Inflammatory macrophage treated with lipopolysaccharide for 1 hour (primary cell): ENCODE measurements at regions not wholly inside any gene's neighbourhood (a gene's known extent, or its start where the extent isn't known, plus 50 kb on each side); places are given as distances from the start of the nearest gene placed in this dataset.

Experiments
- DNase-seq, 2 donors: peaks; one replicate each; pipeline ENCODE4 v3.0.0-alpha.2; 2020 to 2022

- DNase-seq, result no peak
Measured at GRCh38 chr17:79183293-79184158, 108.9 kb downstream of the ENGASE start.

DNA sequence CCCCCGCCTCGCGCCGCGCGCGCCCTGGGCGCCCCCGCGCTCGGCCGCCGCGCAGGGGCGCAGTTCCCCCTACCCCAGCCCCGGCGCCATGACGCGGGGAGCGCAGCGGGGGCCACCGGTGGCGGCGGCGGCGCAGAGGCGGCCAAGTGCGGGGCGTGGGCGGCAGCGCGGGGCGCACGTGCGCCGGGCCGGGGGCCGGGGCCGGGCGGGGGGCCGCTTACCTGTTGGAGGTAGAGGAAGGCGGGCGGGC, 108.3 kb downstream of the ENGASE start:
- DNase-seq, result no peak

DNA sequence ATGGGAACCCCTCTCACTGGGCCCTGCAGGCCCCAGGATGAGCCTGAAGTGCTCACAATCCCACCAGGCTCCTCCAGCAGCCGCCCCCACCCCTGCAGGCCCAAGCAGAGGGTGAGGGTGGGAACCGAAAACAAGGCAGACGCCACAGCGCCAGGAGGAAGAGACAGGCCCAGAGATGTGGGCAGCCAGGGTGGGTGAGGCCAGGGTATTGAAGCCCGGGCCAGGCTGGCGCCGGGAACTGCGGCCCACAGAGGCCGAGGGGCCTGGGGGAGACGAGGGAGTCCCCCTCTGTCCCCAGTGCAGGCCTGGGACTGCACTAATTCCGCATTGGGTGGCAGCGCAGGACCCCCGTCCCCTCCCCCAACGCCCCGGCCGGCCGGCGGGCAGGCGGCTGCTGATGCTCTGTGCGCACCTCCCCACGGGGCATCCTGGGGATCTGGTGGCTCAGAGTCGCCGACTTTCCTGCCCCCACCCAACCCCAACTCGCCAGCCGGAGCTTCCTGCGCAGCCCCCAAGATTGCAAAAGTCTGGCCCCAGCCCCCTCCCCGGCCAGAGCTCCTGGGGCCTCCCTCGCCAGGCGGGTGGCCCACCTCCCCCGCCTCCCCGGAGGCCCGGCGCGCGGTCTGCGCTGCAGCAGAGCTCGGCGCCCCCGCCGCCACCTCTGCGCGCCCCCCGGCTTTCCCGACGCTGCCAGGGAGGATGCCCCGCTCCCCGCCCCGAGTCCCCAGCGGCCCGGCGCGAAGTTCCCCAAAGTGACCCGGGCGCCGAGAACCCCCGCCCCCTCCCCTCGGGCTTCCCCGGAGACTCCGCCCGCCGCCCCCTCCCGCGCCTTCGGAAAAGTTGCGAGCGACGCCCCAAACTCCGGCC, 107.8 kb downstream of the ENGASE start:
- no peak for DNase-seq

DNA sequence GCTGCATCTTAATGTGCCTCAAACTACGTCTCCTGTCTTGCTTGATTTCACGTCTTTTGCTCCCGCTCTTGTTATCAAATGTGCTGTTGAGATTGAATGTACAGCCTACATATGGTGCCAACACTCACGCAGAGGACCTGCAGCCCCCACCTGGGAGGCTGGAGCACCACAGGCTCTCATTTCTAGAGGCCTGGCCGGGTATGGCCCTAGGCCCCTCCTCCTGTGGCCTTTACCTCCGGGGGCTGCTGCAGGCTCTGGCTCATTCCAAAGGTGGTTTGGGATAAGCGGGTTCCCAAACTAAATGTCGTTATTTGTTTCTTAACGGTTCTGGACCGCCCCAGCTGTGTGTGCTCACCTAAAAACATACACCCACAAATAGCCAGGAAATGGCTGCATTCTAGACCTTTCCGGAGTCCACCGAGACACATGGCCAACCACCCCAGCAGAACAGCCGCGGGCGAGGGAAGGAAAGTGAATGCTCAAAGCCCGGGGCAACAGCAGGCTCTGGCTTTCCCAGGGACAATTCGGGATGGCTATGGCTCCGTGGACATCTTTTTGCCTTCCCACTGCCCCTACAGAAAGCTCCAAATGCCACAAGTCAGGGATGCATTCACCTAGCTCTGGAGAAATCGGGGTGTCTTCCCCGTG, 105.9 kb downstream of the ENGASE start:
- no peak for DNase-seq

DNA sequence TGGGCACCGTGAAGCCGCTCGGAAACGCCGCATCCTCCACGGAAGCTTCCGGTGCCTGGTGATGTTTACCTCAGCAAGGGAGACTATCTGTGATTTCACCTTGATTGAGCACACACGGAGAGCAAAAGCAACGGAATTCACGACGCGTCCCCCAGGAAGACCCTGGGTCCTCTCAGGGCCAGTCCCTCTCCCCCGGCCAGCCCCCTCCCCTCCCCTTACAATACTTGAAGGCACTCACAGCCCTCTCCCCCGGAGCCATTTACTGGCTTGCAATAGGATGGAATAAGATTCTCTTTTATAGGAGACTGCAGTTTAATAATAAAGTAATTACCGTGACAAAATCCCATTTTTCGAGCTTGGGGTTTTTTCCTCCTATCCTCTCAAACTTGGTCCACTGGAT, 104.7 kb downstream of the ENGASE start:
- no peak for DNase-seq

DNA sequence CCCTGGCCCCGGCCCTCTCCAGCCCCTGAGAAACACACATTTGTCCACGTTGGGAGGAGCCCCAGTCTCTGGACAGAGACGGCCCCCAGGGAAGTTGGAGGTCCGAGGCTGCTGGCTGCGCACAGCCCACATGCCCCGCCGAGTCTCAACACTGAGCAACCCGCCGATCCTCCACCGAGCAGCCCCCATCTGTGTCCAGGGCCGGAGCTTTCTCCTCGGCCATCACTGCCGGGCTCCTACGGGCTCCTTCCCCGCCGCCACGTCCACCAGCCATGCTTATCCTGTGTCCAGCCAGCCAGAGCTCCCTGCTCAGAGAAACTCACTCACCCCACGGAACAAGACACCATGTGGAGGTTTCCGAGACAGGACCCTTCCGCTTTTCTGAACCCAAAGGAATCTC, 103.3 kb downstream of the ENGASE start:
- DNase-seq, result no peak

DNA sequence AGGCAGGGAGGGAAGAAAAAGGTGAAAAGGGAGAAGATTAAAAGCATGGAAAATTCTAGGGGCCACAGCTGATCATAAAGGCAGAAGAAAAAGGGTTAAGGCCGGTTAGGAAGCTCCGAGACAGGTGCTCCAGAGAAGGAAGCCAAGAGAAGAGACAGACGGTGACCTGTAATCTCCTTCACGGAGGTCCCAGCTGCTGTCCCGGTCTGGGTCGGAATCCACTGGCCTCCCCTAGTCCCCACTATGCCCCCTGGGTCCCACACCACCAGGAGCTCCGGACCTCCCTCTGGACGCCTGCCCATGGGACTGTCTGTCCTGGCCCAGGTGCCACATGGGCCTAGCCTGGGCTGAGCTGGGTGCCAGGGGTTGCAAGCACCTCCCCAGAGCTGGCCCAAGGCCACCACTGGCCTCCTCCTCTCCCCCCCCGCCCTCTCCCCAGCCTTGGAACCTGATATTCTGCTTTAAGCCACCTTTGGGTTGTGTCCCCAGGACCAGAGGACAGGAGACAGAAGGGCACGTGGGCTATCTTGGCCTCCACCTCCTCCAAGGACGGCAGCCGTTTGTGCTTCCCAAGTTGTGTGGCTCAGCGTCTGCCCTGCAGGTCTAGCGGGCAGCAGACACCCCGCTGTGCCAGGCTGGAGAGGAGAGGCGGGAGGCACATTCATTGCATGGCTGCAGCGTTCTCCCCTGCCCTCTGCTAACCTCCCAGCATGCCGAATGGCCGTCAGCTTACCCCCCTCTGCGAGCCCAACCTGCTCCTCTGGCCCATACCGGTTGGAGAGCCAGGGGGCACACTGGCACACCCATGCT, 102.4 kb downstream of the ENGASE start:
- DNase-seq, result no peak

GRCh38 chr17:79174905-79175856, 100.6 kb downstream of the ENGASE start:
- DNase-seq, result no peak

GRCh38 chr17:79174193-79174765, 99.7 kb downstream of the ENGASE start:
- DNase-seq, result no peak

- DNase-seq, result no peak
Measured at GRCh38 chr17:79171188-79171587, 96.6 kb downstream of the ENGASE start.

DNA sequence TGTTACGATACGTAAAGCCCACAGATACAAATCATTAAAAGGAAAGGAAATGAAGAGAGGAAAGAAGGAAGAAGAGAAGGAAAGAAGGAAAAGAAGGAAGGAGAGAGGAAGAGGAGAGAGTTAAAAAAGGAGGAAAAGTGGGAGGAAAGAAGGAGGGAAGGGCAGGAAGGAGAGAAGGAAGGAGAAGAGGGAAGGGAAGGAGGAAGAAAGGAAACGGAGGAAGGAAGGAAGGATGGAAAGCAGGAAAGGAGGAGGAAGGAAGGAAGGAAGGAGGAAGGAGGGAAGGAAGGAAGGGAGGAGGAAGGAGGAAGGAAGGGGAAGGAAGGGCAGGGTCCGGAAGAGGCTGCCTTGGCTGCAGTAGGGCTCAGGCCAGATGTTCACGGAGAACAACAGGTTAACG, 95.2 kb downstream of the ENGASE start:
- DNase-seq, result no peak

DNA sequence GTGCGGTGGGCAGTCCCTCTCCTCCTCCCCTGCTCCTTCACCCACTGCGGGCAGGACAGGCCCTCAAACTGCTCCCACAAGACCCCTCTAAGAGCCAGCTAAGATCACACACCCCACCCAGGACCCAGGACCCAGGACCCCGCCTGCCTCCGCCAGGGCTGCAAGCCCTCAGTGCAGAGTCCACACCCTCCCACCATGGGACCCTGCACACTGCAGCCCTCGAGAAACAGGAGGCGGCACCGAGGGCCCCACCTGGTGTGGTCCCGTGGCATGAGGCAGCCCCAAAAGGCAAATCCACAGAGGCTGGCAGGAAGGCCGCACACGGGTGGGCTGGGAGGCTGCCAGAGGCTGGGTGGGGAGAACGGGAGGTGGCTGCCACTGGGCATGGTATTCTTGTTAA, 94.7 kb downstream of the ENGASE start:
- no peak for DNase-seq

- DNase-seq, result no peak
Measured at GRCh38 chr17:79168486-79169055, 93.9 kb downstream of the ENGASE start.

- DNase-seq, result no peak
Measured at GRCh38 chr17:79167486-79167885, 92.9 kb downstream of the ENGASE start.

DNA sequence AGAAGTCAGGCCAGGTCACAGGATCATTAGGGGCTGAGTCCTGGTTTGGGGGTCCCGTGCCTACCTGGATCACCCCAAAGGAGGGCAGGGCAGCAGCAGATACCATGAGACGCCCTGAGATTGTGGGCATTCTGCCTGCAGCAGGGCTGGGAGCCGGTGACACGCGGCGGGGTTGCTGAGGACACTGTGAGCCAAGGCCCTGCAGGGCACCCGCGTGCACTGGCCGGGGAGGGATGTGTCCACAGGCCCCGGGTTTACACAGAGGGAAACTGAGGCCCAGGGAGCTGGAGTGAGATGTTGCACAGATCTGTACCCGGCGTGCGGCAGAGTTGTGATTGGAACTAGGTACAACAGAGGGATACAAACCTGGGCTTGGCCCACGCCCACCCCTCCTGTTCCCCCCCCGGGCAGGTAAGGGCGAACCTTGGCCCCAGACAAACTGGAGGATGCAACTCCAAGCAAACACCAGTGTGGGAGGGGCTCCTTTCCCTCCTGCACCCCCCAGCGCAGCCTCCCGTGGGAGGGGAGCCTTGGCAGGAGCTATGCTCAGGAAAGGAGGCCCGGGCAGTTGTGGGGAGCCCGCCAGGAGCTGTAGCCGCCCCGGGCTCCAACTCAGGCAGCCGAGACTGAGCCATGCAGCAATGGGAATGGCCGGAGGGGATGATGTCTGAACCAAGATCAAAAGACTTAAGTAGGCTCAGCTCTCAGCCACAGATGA, 91.3 kb downstream of the ENGASE start:
- DNase-seq, result no peak

DNA sequence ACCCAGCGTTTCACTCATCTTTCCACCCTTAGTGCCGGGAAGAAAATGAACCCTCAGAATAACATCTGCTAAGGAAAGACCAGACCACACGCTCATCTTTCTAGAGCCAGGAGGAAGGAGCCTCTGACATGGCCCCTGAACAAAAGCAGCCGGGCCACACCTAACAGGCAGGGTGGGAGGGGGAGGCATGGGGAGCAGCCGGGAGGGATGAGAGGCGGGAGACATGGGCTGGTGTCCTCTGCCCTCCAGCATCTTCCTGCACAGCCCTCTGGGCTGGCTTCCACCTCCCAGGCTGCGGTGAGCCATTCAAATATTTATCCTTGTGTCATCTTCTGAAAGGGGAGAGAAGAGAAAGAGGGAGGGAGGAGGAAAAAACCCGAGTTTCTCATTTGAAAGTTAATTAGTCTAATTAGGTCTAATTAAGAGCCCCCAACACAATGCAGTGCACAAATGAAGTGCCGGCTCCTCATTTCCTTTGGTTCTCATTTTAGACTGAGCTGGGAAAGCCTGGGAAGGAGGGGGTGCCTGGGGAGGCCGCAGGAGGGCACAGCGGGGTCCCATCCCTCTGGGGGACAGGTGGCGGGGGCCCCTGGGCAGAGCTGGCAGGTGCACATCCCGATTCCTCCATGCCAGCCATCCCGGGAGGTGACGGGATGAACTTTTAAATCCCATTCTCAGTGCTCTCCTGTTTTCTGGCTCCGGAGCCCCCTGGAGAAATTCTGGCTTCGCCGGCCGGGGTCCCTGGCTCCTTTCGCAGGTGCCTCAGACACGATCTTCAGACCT, 90.5 kb downstream of the ENGASE start:
- no peak for DNase-seq

- no peak for DNase-seq
Measured at GRCh38 chr17:79164408-79164807, 89.8 kb downstream of the ENGASE start.

GRCh38 chr17:79163071-79163470, 88.4 kb downstream of the ENGASE start:
- DNase-seq, result no peak
